ENCODE measurements at regions not wholly inside any gene's neighbourhood (a gene's known extent, or its start where the extent isn't known, plus 50 kb on each side); places are given as distances from the start of the nearest gene placed in this dataset.

DNA sequence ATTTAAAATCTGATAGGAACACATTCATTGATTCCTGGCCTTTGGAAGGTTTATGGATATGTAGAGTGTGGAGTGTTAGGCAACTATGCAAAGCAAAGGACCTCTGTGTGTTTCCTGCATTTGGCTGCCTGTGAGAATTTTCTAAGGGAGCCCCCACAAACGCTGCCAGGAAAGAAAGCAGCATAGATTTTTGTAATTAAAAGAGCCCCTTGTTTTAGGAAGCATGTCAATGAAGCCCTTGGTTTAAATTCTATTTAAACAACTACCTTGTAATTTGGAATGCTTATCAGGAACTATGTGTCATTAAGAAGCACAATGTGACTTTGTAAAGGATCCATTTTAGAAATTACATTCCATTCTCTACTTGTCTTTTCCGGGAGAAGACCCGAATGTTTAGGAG lies 742.5 kb downstream of the NXPH1 start:
- TF ChIP-seq SOX15 (CRISPR knock-in tag; IDR thresholded peaks at IDR 0.05) (no peak), ETV6 (CRISPR knock-in tag; IDR thresholded peaks at IDR 0.05) (no peak), ZBTB21 (CRISPR knock-in tag; IDR thresholded peaks at IDR 0.05; ENCODE audit: borderline replicate concordance) (no peak), SP1 (CRISPR knock-in tag; conservative IDR thresholded peaks at IDR 0.05) (no peak), PRRX2 (CRISPR knock-in tag; IDR thresholded peaks at IDR 0.05) (no peak), ZNF416 (CRISPR knock-in tag; IDR thresholded peaks at IDR 0.05) (no peak), CBFB (CRISPR knock-in tag; IDR thresholded peaks at IDR 0.05; ENCODE audit: low read depth) (no peak), ZNF138 (CRISPR knock-in tag; conservative IDR thresholded peaks at IDR 0.05) (no peak)
- TF ChIP-seq, protein P1, sequence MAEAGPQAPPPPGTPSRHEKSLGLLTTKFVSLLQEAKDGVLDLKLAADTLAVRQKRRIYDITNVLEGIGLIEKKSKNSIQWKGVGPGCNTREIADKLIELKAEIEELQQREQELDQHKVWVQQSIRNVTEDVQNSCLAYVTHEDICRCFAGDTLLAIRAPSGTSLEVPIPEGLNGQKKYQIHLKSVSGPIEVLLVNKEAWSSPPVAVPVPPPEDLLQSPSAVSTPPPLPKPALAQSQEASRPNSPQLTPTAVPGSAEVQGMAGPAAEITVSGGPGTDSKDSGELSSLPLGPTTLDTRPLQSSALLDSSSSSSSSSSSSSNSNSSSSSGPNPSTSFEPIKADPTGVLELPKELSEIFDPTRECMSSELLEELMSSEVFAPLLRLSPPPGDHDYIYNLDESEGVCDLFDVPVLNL (CRISPR knock-in tag; IDR thresholded peaks at IDR 0.05; ENCODE audit: borderline replicate concordance, low read depth) = no peak
- TF ChIP-seq, protein P2, sequence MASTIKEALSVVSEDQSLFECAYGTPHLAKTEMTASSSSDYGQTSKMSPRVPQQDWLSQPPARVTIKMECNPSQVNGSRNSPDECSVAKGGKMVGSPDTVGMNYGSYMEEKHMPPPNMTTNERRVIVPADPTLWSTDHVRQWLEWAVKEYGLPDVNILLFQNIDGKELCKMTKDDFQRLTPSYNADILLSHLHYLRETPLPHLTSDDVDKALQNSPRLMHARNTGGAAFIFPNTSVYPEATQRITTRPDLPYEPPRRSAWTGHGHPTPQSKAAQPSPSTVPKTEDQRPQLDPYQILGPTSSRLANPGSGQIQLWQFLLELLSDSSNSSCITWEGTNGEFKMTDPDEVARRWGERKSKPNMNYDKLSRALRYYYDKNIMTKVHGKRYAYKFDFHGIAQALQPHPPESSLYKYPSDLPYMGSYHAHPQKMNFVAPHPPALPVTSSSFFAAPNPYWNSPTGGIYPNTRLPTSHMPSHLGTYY (CRISPR knock-in tag; IDR thresholded peaks at IDR 0.05) = no peak
- TF ChIP-seq, protein P3, sequence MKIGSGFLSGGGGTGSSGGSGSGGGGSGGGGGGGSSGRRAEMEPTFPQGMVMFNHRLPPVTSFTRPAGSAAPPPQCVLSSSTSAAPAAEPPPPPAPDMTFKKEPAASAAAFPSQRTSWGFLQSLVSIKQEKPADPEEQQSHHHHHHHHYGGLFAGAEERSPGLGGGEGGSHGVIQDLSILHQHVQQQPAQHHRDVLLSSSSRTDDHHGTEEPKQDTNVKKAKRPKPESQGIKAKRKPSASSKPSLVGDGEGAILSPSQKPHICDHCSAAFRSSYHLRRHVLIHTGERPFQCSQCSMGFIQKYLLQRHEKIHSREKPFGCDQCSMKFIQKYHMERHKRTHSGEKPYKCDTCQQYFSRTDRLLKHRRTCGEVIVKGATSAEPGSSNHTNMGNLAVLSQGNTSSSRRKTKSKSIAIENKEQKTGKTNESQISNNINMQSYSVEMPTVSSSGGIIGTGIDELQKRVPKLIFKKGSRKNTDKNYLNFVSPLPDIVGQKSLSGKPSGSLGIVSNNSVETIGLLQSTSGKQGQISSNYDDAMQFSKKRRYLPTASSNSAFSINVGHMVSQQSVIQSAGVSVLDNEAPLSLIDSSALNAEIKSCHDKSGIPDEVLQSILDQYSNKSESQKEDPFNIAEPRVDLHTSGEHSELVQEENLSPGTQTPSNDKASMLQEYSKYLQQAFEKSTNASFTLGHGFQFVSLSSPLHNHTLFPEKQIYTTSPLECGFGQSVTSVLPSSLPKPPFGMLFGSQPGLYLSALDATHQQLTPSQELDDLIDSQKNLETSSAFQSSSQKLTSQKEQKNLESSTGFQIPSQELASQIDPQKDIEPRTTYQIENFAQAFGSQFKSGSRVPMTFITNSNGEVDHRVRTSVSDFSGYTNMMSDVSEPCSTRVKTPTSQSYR (CRISPR knock-in tag; IDR thresholded peaks at IDR 0.05) = no peak
- TF ChIP-seq, protein P4, sequence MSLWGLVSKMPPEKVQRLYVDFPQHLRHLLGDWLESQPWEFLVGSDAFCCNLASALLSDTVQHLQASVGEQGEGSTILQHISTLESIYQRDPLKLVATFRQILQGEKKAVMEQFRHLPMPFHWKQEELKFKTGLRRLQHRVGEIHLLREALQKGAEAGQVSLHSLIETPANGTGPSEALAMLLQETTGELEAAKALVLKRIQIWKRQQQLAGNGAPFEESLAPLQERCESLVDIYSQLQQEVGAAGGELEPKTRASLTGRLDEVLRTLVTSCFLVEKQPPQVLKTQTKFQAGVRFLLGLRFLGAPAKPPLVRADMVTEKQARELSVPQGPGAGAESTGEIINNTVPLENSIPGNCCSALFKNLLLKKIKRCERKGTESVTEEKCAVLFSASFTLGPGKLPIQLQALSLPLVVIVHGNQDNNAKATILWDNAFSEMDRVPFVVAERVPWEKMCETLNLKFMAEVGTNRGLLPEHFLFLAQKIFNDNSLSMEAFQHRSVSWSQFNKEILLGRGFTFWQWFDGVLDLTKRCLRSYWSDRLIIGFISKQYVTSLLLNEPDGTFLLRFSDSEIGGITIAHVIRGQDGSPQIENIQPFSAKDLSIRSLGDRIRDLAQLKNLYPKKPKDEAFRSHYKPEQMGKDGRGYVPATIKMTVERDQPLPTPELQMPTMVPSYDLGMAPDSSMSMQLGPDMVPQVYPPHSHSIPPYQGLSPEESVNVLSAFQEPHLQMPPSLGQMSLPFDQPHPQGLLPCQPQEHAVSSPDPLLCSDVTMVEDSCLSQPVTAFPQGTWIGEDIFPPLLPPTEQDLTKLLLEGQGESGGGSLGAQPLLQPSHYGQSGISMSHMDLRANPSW (CRISPR knock-in tag; conservative IDR thresholded peaks at IDR 0.05; ENCODE audit: low read depth) = no peak
- TF ChIP-seq, protein P5, sequence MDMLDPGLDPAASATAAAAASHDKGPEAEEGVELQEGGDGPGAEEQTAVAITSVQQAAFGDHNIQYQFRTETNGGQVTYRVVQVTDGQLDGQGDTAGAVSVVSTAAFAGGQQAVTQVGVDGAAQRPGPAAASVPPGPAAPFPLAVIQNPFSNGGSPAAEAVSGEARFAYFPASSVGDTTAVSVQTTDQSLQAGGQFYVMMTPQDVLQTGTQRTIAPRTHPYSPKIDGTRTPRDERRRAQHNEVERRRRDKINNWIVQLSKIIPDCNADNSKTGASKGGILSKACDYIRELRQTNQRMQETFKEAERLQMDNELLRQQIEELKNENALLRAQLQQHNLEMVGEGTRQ (CRISPR knock-in tag; IDR thresholded peaks at IDR 0.05) = no peak
- ATAC-seq (no peak), DNase-seq (ENCODE audit: low spot score) (no peak)
- ChIA-PET CTCF (no interaction called here), POLR2A (no interaction called here)
- H3K36me3 Mint-ChIP-seq = no peaks in the 10 kb centered on the region
- peaks cover 7% of the 10 kb centered on the region for H3K4me1 Mint-ChIP-seq
- H3K4me3 Mint-ChIP-seq = no peak overlapping the region
- no peaks in the 10 kb centered on the region for H3K9me3 Mint-ChIP-seq
- no peaks in the 10 kb centered on the region for H3K27me3 Mint-ChIP-seq (ENCODE audit: low read depth)
- 0 out of 2 replicates have a peak overlapping the region, but pooled peaks have one; percentile 12 for H3K27ac Mint-ChIP-seq

DNA sequence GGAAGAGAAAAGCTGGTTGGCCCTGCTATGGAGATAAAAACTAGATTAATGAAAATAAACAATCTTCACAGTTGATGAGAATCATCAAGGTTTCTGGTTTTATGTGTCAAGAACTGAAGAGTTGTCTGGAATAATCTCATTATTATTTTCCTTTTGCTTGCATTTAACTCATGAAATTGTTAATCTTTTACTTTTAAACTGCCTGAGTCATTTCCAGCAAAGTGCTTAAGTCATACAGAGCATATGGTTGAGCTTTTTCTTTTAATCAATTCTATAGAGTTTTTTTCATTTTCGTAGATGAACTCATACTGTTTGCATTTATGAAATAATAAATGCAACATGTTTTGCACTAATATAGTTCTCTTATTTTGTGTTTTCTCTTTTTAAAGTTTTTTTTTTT lies 747.9 kb downstream of the NXPH1 start:
- Mint-ChIP-seq H3K36me3 (no peaks in the 10 kb centered on the region), H3K27ac (no peak overlapping the region), H3K9me3 (no peaks in the 10 kb centered on the region), H3K27me3 (ENCODE audit: low read depth) (no peaks in the 10 kb centered on the region), H3K4me1 (no peaks in the 10 kb centered on the region), H3K4me3 (no peak overlapping the region)
- DNase-seq (ENCODE audit: low spot score) = no peak
- CTCF ChIA-PET = no interaction called here
- POLR2A ChIA-PET = no interaction called here
- no peak for ATAC-seq
- TF ChIP-seq JUN (CRISPR knock-in tag; IDR thresholded peaks at IDR 0.05) = no peak
- TF ChIP-seq, protein P6, sequence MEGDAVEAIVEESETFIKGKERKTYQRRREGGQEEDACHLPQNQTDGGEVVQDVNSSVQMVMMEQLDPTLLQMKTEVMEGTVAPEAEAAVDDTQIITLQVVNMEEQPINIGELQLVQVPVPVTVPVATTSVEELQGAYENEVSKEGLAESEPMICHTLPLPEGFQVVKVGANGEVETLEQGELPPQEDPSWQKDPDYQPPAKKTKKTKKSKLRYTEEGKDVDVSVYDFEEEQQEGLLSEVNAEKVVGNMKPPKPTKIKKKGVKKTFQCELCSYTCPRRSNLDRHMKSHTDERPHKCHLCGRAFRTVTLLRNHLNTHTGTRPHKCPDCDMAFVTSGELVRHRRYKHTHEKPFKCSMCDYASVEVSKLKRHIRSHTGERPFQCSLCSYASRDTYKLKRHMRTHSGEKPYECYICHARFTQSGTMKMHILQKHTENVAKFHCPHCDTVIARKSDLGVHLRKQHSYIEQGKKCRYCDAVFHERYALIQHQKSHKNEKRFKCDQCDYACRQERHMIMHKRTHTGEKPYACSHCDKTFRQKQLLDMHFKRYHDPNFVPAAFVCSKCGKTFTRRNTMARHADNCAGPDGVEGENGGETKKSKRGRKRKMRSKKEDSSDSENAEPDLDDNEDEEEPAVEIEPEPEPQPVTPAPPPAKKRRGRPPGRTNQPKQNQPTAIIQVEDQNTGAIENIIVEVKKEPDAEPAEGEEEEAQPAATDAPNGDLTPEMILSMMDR (IDR thresholded peaks at IDR 0.05) = no peak
- TF ChIP-seq PRRX2 (CRISPR knock-in tag; IDR thresholded peaks at IDR 0.05) = no peak
- TF ChIP-seq, protein P7, sequence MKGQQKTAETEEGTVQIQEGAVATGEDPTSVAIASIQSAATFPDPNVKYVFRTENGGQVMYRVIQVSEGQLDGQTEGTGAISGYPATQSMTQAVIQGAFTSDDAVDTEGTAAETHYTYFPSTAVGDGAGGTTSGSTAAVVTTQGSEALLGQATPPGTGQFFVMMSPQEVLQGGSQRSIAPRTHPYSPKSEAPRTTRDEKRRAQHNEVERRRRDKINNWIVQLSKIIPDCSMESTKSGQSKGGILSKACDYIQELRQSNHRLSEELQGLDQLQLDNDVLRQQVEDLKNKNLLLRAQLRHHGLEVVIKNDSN (CRISPR knock-in tag; IDR thresholded peaks at IDR 0.05) = no peak
- TF ChIP-seq EMX1 (CRISPR knock-in tag; IDR thresholded peaks at IDR 0.05) = no peak
- TF ChIP-seq, protein P8, sequence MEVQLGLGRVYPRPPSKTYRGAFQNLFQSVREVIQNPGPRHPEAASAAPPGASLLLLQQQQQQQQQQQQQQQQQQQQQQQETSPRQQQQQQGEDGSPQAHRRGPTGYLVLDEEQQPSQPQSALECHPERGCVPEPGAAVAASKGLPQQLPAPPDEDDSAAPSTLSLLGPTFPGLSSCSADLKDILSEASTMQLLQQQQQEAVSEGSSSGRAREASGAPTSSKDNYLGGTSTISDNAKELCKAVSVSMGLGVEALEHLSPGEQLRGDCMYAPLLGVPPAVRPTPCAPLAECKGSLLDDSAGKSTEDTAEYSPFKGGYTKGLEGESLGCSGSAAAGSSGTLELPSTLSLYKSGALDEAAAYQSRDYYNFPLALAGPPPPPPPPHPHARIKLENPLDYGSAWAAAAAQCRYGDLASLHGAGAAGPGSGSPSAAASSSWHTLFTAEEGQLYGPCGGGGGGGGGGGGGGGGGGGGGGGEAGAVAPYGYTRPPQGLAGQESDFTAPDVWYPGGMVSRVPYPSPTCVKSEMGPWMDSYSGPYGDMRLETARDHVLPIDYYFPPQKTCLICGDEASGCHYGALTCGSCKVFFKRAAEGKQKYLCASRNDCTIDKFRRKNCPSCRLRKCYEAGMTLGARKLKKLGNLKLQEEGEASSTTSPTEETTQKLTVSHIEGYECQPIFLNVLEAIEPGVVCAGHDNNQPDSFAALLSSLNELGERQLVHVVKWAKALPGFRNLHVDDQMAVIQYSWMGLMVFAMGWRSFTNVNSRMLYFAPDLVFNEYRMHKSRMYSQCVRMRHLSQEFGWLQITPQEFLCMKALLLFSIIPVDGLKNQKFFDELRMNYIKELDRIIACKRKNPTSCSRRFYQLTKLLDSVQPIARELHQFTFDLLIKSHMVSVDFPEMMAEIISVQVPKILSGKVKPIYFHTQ (CRISPR knock-in tag; IDR thresholded peaks at IDR 0.05) = no peak

Data from WTC11 (cell line).